Tibial nerve (tissue), 3 donors: ENCODE measurements at regions not wholly inside any gene's neighbourhood (a gene's known extent, or its start where the extent isn't known, plus 50 kb on each side); places are given as distances from the start of the nearest gene placed in this dataset.

Source experiments
- POLR2A ChIP-seq, 2 donors: fragments of 450-650 bp; IDR thresholded peaks; one replicate each; pipeline ENCODE4 v1.6.1; 2017; ENCODE audit warnings: antibody characterized with exemption in 2 of 2, mild to moderate bottlenecking in 2 of 2, moderate library complexity in 2 of 2
- TF ChIP-seq, protein P1 (sequence below), 5 experiments: fragments of 200-600 bp in 3 of 5; fragments of 450-650 bp in 2 of 5; sonication (generic) in 3 of 5; IDR thresholded peaks; one replicate each; pipeline ENCODE4 v1.5.1; 2016 to 2019; ENCODE audit warnings: antibody characterized with exemption in 5 of 5, mild to moderate bottlenecking in 3 of 5, moderate library complexity in 2 of 5

DNA sequence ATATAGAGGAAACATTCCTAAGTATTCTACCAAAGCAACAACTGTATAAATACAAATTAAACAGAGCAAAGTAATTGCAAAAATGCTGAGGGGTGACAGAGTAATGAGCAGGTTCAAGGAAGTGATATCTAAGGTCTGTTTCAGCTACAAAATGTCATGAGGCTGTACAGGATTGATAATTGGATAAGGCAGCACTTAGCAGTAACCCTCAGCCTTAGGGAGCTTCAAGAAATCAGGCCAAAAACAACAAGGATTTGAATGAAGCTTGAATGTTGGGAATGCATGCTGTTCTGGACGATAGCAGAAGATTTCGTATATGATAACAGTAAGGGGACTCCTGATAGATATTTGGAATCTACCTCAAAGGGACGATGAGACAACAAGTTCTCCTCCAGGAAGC is 142.0 kb upstream of the MMADHC start:
- TF ChIP-seq, protein P1, sequence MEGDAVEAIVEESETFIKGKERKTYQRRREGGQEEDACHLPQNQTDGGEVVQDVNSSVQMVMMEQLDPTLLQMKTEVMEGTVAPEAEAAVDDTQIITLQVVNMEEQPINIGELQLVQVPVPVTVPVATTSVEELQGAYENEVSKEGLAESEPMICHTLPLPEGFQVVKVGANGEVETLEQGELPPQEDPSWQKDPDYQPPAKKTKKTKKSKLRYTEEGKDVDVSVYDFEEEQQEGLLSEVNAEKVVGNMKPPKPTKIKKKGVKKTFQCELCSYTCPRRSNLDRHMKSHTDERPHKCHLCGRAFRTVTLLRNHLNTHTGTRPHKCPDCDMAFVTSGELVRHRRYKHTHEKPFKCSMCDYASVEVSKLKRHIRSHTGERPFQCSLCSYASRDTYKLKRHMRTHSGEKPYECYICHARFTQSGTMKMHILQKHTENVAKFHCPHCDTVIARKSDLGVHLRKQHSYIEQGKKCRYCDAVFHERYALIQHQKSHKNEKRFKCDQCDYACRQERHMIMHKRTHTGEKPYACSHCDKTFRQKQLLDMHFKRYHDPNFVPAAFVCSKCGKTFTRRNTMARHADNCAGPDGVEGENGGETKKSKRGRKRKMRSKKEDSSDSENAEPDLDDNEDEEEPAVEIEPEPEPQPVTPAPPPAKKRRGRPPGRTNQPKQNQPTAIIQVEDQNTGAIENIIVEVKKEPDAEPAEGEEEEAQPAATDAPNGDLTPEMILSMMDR (IDR thresholded peaks at IDR 0.05): no peak
- TF ChIP-seq POLR2A (IDR thresholded peaks at IDR 0.05): no peak
